Left kidney (tissue), 1 donor: ENCODE measurements at regions not wholly inside any gene's neighbourhood (a gene's known extent, or its start where the extent isn't known, plus 50 kb on each side); places are given as distances from the start of the nearest gene placed in this dataset.
A peak's percentile ranks its signal among the peaks of the same experiment; 100 is the strongest.

Source experiments
- DNase-seq: peaks from one replicate; pipeline ENCODE4 v3.0.0-alpha.2; 2013

DNA sequence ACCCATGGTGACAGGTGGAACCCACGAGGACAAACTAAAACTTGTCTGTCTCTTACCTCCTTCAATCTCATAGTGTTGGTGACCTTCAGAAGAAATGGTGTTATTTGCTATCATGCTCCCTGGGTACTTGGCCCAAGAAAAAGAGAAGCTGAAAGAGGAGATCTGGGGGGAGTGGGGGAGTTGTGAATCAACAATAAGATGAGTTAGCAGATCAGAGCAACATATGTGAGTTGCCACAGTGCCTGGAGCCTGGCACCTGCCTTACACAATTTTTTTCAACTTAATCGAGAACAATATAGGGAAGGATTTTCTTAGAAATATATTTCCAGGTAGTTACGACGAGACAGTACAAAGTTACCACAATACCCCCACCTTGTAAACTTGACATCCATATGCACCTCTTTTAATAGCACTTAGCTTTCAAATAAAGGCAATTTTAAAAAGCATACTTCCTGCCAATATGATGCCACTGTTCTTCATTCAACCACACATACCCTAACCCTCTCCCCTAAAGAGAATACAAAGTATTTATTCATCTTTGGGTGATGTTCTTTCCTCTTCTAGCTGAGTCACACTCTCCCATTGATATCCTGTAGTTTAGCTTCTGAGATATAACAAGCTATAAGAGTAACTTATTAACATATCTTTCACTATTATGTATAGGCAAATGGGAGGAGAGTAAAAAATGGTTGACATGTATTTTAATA lies 424.1 kb upstream of the OR4E1 start:
- DNase-seq = no peak

DNA sequence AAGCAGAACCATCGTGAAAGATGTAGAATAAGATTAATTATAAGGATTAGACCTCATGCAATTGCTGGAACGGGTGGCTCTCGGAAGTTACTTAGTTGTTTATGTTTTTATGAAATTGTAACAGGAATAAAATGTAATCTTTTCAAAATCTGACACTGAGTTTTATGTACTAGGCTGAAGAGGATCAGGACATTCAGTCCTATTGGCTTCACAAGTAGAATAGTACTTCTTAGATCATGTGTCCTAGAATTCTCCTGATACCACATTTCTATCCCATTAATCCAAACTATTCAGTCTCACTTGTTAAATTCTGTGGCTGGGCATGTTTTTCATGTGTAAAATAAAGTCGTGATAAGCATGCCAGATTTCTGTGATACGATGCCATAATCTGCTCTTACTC lies 423.5 kb upstream of the OR4E1 start:
- DNase-seq = no peak

DNA sequence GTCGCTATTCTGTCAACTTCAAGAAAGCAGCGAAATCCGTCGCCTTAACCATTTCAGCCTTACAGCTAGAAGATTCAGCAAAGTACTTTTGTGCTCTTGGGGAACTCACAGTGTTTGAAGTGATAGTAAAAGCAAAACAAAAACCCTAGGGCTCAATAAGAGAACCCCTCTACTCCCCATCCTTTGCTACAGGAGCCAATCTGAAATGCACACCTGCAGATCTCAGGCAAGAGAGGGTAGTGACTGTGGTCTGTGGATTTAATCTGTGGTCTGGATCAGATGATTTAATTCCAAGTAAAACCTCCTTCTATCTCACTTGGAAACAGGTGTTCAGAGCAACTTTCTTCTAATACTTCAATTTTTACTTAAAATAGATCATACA lies 422.9 kb upstream of the OR4E1 start:
- DNase-seq = no peak

DNA sequence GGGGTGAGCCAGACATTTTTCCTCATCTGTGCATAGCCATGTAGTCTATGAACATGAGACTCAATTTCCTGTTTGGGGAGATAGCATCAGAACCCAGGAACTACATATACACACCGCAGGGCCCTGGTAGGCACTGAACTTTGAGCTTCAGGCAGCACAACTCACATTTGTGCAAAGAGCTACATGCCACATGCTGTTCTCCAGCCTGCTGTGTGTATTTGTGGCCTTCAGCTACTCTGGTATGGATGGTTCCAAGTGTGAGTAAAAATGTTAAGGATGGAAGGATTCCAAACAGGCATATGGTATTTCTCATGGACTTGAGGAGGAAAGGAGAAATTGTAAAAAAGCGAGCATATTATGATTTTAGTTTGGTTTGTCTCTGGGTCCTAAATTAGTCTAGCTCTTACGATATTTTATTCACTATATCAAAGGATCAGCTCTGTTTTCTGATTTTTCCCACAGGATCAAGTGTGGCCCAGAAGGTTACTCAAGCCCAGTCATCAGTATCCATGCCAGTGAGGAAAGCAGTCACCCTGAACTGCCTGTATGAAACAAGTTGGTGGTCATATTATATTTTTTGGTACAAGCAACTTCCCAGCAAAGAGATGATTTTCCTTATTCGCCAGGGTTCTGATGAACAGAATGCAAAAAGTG lies 422.4 kb upstream of the OR4E1 start:
- DNase-seq = peak; percentile 47

DNA sequence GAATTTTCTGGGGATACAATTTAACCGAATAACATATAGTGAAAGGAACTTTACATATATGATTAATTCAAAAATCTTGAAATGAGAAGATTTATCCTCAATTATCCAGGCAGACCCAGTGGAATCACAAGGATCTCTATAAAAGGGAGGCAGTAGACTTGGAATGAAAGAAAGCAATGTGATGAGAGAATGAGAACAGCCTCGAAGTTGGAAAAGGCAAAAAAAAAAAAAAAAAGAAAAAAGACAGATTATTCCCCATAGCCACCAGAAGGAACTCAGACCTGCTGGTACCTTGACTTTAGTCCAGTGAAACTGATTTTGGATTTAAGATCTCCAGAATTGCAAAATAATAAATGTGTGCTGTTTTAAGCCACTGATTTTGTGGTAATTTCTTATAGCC lies 416.3 kb upstream of the OR4E1 start:
- no peak for DNase-seq

DNA sequence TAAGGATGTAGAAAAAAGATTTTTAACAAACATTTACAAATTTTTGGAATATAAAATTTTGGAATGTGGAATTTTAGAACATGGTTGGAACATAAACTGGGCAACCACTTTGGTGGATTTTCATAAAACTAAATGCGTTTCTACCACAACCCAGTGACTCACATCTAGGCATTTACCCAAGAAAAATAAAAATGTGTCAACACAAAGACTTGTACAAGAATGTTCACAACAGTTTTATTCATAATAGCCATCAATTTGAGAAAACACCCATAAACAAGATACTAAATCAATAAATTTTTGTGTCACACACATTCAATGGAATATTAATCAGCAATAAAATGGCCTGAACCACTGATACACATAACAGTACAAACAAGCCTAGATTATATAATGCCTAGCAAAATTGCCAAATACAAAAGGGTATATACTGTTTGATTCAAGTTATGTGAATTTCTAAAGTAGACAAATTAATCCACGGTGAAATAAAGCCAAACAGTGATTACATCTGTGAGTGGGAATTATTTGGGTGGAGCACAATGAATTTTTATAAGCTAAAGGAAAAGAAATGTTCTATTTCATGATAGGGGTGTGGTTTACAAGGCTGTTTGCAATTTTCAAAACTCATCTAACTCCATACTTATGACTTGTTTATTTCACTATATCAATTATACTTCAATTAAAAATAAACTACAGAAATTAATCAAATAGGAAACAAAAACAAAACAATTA lies 415.2 kb upstream of the OR4E1 start:
- no peak for DNase-seq

DNA sequence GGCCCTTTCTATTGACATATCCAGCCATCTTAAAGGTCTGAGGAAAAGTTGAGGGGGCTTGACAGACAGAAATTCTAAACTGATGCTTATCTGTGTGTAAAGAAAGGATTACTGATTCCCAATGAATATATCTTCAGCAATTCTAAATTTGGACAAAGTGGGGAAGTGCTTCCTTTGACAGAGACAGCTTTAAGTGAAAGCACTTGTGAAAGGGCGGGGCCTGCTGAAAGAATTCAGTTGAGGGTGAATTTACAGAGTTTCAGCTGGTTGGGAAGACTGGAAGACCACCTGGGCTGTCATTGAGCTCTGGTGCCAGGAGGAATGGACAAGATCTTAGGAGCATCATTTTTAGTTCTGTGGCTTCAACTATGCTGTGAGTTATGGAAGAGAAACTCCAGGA lies 412.5 kb upstream of the OR4E1 start:
- no peak for DNase-seq

DNA sequence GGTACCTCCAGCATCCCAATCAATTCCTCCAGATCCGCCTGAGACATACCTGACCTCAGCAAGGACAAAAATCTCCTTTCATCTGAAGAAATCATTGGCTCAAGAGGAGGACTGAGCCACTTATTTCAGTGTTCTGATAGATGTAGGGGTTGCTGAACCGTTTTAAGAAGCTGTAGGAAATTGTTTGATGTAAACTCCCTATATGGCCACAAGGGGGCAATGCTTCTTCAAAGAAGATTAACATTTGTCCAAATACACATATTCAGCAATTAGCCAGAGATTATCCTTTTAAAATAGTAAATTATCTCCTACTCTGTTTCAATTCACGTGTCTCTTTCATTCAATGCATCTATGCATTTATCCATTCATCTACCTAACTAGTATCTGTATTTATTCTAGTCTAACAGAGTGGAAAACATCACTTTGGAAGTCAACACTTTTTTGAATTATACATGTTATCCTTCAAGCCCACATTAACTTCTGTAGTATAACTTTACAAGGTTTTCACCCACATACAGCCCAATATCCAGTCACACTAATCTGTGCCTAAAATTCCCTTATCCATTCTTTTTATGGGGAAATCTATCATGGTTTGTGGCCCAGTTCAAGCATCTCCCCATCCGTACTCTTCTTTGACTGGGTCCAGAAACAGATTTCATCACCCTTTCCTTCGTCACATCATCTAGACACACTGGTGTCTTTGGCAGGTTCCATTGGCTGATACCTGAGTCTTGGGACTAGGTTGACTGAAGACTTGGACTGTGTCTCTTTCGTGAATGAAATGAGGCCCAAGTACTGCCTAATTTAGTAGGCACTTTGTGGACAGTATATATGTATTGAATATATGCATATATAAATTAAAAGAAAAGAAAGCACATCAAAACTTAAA lies 411.0 kb upstream of the OR4E1 start:
- peak; percentile 46 for DNase-seq

DNA sequence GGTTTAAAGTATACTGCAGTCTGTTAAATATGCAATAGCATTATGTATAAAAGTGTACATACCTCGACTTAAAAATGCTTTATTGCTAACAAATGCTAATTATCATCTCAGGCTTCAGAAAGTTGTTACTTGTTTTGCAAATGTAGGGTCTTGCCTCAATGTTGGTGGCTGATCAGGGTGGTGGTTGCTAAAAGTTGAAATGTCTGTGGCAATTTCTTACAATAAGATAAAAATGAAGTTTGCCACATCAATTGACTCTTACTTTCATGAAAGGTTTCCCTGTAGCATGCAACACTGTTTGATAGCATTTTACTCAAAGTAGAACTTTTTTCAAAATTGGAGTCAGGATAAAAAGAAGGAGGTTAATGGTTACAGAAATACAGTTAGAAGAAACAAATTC lies 407.7 kb upstream of the OR4E1 start:
- no peak for DNase-seq

DNA sequence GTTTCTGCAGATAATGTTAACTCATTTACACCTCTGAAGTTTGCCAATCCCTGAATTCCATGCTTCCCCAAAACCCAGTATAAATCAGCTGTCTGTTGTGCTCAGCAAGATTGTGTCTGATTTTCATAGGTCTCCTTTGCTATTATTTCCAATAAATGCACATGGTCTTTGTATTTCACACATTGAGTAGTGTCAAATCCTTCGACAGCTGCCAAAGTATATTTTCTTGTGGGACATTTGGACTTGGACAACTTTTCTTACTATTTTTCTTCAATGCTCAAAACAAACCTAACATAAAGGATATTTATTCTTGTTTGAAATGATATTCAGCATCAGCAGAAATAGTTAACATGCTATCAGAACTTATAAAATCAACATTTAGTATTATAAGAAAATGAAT lies 406.1 kb upstream of the OR4E1 start:
- DNase-seq = no peak

DNA sequence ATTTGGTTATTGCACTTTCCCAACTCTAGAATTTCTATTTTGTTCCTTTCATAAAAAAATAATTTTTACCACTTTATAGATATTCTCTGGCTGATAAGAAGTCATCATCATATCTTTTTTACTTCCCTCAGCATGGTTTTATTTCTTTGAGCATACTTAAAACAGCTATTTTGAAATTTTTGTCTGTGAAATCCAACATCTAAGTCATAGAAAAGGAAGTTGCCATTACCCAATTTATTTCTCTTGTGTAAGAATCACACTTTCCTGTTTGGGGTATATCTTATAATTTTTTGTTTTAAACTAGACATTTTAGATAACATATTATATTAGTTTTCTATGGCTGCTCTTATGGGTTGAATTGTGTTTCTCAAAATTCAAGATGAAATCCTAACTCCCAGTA lies 400.2 kb upstream of the OR4E1 start:
- no peak for DNase-seq

DNA sequence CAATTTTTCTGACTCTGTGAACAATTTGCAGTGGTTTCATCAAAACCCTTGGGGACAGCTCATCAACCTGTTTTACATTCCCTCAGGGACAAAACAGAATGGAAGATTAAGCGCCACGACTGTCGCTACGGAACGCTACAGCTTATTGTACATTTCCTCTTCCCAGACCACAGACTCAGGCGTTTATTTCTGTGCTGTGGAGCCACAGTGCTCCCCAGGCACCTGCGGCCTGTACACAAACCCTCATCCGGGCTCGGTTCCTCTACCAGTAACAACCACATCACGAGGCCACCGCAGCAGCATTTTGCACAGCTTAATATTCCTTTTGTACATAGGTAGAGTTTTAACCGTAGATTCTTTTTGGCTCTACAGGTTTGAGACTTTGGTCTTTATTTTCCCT lies 397.4 kb upstream of the OR4E1 start:
- DNase-seq = no peak

DNA sequence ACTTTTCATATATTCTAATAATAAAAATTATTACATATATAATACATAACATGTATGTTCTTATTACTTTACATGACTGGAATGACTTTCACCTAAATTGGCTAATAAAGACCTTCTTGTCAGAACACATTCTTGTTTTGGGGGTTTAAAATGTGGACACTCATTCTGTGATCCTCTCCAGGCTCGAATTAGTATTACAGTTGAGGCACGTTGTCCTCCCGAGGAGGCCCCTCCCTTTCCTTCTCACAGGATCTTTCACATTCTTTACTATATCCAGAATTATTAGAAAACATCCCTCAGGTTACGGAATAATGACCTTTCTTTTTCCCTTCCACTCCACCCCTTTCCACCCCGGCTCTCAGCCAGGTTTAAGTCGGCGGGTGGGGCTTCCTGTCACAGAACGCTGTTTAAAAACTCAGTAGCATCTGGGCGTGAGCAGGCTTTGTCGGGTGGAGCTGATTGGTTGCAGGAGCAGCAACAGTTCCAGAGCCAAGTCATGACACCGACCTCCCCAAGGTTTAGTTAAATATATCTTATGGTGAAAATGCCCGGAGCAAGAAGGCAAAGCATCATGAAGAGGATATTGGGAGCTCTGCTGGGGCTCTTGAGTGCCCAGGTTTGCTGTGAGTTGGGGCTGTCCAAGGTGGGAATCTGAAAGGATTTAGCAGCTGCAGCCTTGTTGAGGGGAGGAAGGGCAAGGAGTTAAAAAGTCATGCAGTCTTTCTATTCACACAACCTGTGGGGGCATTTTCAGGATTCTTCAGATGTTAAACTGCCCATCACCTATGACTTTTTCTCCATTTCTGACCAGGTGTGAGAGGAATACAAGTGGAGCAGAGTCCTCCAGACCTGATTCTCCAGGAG lies 396.7 kb upstream of the OR4E1 start:
- no peak for DNase-seq

DNA sequence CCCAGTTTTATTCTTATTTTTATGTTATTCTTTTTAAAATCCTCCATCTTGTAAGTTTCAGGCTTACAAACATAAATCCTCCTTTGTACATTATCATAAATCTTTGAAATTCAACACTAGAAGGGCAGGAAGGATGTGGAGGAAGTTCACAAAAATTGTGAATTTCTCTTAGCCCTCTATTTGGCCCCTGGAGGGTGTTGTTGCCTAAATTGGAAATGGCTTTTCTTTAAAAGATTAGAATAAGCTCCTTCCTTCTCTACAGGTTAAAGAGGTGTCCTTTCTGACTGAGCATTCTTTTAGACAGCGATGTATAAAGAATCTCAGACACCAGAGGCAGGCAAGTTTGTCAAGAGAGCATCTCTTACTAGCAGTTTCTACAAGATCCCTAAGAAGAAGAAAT lies 391.7 kb upstream of the OR4E1 start:
- DNase-seq = no peak

DNA sequence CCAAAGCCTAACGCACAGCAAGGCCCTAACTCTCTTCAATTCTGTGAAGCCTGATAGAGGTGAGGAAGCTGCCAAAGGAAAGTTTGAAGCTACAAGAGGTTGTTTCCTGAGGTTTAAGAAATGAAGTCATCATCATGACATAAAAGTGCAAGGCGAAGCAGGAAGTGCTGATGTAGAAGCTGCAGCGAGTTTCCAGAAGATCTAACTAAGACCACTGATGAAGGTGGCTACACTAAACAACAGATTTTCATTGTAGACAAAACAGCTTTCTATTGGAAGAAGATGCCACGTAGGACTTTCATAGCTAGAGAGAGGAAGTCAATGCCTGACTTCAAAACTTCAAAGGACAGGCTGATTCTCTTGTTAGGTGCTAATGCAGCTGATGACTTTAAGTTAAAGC lies 385.6 kb upstream of the OR4E1 start:
- DNase-seq = no peak

DNA sequence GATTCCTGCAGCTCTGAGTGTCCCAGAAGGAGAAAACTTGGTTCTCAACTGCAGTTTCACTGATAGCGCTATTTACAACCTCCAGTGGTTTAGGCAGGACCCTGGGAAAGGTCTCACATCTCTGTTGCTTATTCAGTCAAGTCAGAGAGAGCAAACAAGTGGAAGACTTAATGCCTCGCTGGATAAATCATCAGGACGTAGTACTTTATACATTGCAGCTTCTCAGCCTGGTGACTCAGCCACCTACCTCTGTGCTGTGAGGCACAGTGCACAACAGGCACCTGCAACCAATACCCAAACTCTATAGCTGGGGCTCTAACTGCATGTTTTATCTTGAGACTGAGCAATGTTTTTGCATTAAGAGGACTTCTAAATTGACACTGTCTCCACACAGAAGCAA lies 379.2 kb upstream of the OR4E1 start:
- no peak for DNase-seq

DNA sequence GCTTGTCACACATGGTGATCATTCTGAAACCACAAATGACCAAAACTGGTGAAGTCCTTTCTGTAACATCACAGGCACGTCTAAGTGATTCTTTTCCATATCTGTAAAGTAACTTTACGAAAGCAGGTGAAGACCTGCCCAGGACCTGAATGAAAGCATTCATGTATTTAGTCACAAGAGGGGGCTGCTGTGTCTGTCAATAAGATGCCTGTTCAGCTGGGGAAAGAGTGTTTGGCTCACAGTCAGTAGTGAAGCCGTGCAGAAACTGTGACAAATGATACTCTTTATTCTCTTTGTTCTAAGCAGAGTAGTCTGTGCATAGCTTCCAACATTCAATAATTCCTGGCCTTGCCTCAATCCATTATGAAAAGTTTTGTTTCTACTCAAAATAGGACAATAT lies 373.5 kb upstream of the OR4E1 start:
- peak; percentile 44 for DNase-seq

DNA sequence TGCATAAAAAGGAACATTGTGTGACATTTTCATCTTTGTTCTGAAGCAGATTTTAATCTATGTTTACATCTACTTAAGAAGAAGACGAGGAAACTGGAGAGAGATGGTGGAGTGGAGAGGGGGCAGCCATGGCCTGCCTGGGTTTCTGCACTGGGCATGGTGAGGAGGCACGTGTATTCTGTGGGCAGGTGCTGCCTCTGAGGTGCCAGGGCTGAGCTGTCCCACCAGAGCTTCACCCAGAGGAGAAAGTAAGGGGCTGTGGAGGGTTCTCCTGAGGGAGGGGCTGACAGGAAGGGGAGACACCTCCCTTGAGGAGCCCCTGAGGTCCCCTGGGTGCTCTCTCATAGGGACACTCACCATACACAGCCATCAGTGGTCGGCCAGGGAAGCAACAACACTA lies 372.4 kb upstream of the OR4E1 start:
- DNase-seq = no peak

DNA sequence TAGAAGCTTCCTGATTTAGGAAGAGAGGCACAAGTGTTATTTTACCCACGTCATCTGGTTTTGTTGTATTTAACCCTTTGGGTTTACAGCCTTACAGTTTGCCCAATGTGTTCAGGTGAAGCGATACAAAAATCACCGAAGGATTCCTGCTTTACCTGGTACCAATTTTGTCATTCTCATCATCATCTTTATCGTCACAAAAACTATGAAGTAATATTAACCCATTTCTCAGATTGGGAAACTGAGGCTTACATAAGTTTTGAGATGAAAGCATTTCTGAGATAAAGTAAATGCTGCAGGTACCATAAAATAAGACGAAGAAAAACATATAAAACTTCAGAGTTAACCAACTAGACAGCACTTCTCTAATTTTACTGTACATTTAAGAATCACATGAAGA lies 370.6 kb upstream of the OR4E1 start:
- no peak for DNase-seq

DNA sequence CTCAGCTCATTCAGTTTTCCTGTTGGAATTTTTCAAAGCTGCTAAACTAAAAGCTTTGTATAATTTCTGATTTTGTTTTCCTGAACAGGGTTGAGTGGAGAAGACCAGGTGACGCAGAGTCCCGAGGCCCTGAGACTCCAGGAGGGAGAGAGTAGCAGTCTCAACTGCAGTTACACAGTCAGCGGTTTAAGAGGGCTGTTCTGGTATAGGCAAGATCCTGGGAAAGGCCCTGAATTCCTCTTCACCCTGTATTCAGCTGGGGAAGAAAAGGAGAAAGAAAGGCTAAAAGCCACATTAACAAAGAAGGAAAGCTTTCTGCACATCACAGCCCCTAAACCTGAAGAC lies 367.1 kb upstream of the OR4E1 start:
- DNase-seq = no peak

DNA sequence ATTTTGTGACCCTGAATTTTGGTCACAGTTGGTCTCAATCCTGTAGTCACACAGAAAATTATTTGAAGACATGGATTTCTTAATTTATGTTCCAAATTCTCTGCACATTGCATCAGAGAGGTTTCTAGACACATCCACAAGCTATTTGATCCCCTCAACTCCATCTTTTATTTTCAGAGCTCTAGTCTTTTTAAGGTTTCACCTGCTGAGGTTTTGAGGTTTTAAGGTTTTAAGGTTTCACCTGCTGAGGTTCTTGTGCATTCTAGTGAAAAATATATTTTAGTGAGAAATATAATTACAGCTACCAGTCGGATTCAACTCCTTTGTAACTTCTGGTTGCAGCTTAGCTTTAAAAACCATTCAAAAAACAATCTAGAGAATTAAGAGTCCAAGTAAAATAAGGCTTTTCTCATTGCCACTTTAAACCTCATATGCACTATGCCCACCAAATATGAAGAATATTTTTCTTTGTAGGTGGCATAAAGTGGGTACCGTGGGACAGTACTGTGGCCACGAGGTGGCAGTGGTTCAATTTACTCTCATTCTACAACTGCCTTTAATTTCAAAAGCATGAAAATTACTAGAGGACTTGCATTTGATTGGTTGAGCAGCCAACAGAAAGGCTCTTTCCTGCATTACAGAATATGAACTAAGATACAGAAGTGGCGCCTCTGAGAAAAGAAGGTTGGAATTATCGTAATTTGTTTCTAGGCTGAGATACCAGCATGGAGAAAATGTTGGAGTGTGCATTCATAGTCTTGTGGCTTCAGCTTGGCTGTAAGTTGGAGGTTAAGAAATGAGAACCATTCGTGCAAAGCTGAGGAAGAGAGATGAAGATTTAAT lies 366.5 kb upstream of the OR4E1 start:
- DNase-seq = no peak
